PC-9 (cell line): ENCODE measurements at regions not wholly inside any gene's neighbourhood (a gene's known extent, or its start where the extent isn't known, plus 50 kb on each side); places are given as distances from the start of the nearest gene placed in this dataset.

Experiments
- BruUV-seq: library from RNA; stranded (reverse); fragments of 400-500 nt; replicated peaks from 2 replicates; lab custom pipeline; 2021; lab: Mats Ljungman, UMichigan
- CTCF ChIA-PET: fragments of 300-600 bp; sonication (Branson Sonifier 250); formaldehyde crosslinking; loops from one replicate; lab custom pipeline; 2022; ENCODE audit warnings: antibody characterized with exemption; lab: Charles Lee
- POLR2A ChIA-PET: fragments of 300-600 bp; sonication (Branson Sonifier 250); formaldehyde crosslinking; loops from one replicate; lab custom pipeline; 2022; ENCODE audit warnings: antibody characterized with exemption; ENCODE audit not compliant: unreplicated experiment; lab: Charles Lee
- DNase-seq, 2 experiments: peaks; one replicate each; pipeline versions ENCODE4 v3.0.0 to v3.0.0-alpha.2; 2015 to 2022; ENCODE audit warnings: mixed read lengths in 1 of 2
- H2AFZ ChIP-seq: fragments of 200-600 bp; sonication (generic); 2 replicates; pipeline ENCODE4 v1.8.1; 2017; ENCODE audit warnings: antibody characterized with exemption
- H3F3A ChIP-seq: fragments of 200-600 bp; sonication (generic); 2 replicates; pipeline ENCODE4 v1.8.1; 2017; ENCODE audit warnings: antibody characterized with exemption, mild to moderate bottlenecking, low read depth; ENCODE audit not compliant: insufficient read depth
- H3K27ac ChIP-seq: fragments of 200-600 bp; sonication (generic); 2 replicates; pipeline ENCODE4 v1.6.1; 2016; ENCODE audit warnings: mixed run types
- H3K27me3 ChIP-seq: fragments of 200-600 bp; sonication (generic); 2 replicates; pipeline ENCODE4 v1.6.1; 2016; ENCODE audit warnings: low read depth, mixed run types; ENCODE audit not compliant: insufficient read depth
- H3K36me3 ChIP-seq: fragments of 200-600 bp; sonication (generic); 2 replicates; pipeline ENCODE4 v1.6.1; 2016; ENCODE audit warnings: low read depth, mixed run types
- H3K4me1 ChIP-seq: fragments of 200-600 bp; sonication (generic); replicated peaks from 2 replicates; pipeline ENCODE4 v1.6.1; 2016; ENCODE audit warnings: mixed run types; ENCODE audit not compliant: insufficient read depth
- H3K4me2 ChIP-seq: fragments of 200-600 bp; sonication (generic); 2 replicates; pipeline ENCODE4 v1.6.1; 2017; ENCODE audit warnings: mixed run types
- H3K4me3 ChIP-seq: fragments of 200-600 bp; sonication (generic); 2 replicates; pipeline ENCODE4 v1.6.1; 2016; ENCODE audit warnings: mixed run types
- H3K79me2 ChIP-seq: fragments of 200-600 bp; sonication (generic); 2 replicates; pipeline ENCODE4 v1.6.1; 2017; ENCODE audit warnings: low read depth, mixed run types
- H3K9me2 ChIP-seq: fragments of 200-600 bp; sonication (generic); 2 replicates; pipeline ENCODE4 v1.8.1; 2017; ENCODE audit warnings: mild to moderate bottlenecking; ENCODE audit not compliant: insufficient read depth
- H3K9me3 ChIP-seq: fragments of 200-600 bp; sonication (generic); 2 replicates; pipeline ENCODE4 v1.8.1; 2016; ENCODE audit warnings: low read depth; ENCODE audit not compliant: insufficient read depth
- H4K20me1 ChIP-seq: fragments of 200-600 bp; sonication (generic); 2 replicates; pipeline ENCODE4 v1.8.1; 2017; ENCODE audit not compliant: insufficient read depth
- EZH2 ChIP-seq: fragments of 200-600 bp; sonication (generic); IDR thresholded peaks from 2 replicates; pipeline ENCODE4 v1.8.0; 2017; ENCODE audit warnings: antibody characterized with exemption, low read depth
- intact Hi-C: fragments of 100-400 bp; cut with micrococcal nuclease; formaldehyde crosslinking; loops from one replicate; pipeline ENCODE4 v1.10.0; 2022; ENCODE audit not compliant: unreplicated experiment
- TF ChIP-seq, protein P1 (sequence below): fragments of 200-600 bp; sonication (generic); conservative IDR thresholded peaks from 2 replicates; pipeline ENCODE4 v1.6.1; 2017; ENCODE audit warnings: mixed run types, antibody characterized with exemption, mild to moderate bottlenecking, moderate library complexity

- Histone ChIP-seq H3K4me1 (no peaks in the 10 kb centered on the region), H3K9me2 (no peaks in the 10 kb centered on the region), H3K27ac (no peak overlapping the region), H3K36me3 (no peaks in the 10 kb centered on the region), H3K9me3 (no peaks in the 10 kb centered on the region), H3K4me2 (no peak overlapping the region), H3K4me3 (no peak overlapping the region), H2AFZ (no peak overlapping the region), H3K79me2 (no peaks in the 10 kb centered on the region), H3K27me3 (peaks cover 26% of the 10 kb centered on the region; the same call in 1 of the 2 replicates), H3F3A (no peaks in the 10 kb centered on the region), H4K20me1 (no peaks in the 10 kb centered on the region)
- TF ChIP-seq EZH2, result no peak
- TF ChIP-seq, protein P1, sequence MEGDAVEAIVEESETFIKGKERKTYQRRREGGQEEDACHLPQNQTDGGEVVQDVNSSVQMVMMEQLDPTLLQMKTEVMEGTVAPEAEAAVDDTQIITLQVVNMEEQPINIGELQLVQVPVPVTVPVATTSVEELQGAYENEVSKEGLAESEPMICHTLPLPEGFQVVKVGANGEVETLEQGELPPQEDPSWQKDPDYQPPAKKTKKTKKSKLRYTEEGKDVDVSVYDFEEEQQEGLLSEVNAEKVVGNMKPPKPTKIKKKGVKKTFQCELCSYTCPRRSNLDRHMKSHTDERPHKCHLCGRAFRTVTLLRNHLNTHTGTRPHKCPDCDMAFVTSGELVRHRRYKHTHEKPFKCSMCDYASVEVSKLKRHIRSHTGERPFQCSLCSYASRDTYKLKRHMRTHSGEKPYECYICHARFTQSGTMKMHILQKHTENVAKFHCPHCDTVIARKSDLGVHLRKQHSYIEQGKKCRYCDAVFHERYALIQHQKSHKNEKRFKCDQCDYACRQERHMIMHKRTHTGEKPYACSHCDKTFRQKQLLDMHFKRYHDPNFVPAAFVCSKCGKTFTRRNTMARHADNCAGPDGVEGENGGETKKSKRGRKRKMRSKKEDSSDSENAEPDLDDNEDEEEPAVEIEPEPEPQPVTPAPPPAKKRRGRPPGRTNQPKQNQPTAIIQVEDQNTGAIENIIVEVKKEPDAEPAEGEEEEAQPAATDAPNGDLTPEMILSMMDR, result no peak
- POLR2A ChIA-PET, result no interaction called here
- CTCF ChIA-PET, result no interaction called here
- intact Hi-C loops, result no loop called here
- BruUV-seq, result no TSS peak
- peak in 1 of 2 experiments; percentile 19 for DNase-seq
These were observed 193.0 kb upstream of the ZC3H12A start for GRCh38 chr1:37281354-37281753.

GRCh38 chr1:37282764-37283163, 191.6 kb upstream of the ZC3H12A start:
- intact Hi-C loops, result no loop called here
- TF ChIP-seq EZH2, result no peak
- TF ChIP-seq, protein P1, result no peak
- BruUV-seq, result no TSS peak

DNA sequence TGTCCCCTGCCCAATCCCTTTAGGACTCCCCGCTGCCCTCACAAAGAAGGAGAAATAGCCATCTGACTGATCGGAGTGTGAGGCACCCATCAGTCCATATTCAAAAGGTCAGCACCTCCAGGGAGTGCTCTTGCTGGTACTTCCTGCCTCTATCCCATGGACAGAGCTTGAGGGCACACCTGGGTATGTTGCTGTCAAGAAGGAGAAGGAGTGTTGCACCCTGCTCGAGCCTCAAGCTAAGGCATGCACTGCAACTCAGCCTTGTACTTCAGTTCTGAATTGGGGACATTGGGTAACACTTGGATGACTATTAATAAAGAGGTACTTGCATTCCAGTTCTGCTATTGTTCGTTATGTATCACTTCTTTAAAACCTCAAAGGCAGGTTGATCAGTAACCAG, 190.3 kb upstream of the ZC3H12A start:
- no peaks in the 10 kb centered on the region for H3K36me3 ChIP-seq
- H3K27me3 ChIP-seq, result peaks cover 51% of the 10 kb centered on the region
- no peak for TF ChIP-seq EZH2
- TF ChIP-seq, protein P1, result no peak
- DNase-seq, result no peak
- H2AFZ ChIP-seq, result no peak overlapping the region
- H3F3A ChIP-seq, result no peaks in the 10 kb centered on the region
- no peaks in the 10 kb centered on the region for H3K9me2 ChIP-seq
- ChIA-PET CTCF (no interaction called here), POLR2A (no interaction called here)
- no peaks in the 10 kb centered on the region for H3K4me1 ChIP-seq
- no peak overlapping the region for H3K4me2 ChIP-seq
- BruUV-seq, result no TSS peak
- H4K20me1 ChIP-seq, result no peaks in the 10 kb centered on the region
- intact Hi-C loops, result no loop called here
- H3K27ac ChIP-seq, result no peak overlapping the region
- H3K79me2 ChIP-seq, result no peaks in the 10 kb centered on the region
- H3K4me3 ChIP-seq, result no peak overlapping the region
- H3K9me3 ChIP-seq, result no peaks in the 10 kb centered on the region

More at GRCh38 chr1:37282764-37283163, 191.6 kb upstream of the ZC3H12A start:
- Histone ChIP-seq H3K4me3 (no peak overlapping the region), H2AFZ (no peak overlapping the region), H3K27me3 (peaks cover 38% of the 10 kb centered on the region), H3K9me3 (no peaks in the 10 kb centered on the region), H3K9me2 (no peaks in the 10 kb centered on the region), H3K4me2 (no peak overlapping the region), H3K4me1 (no peaks in the 10 kb centered on the region), H4K20me1 (no peaks in the 10 kb centered on the region), H3K27ac (no peak overlapping the region), H3K36me3 (no peaks in the 10 kb centered on the region), H3F3A (no peaks in the 10 kb centered on the region), H3K79me2 (no peaks in the 10 kb centered on the region)
- CTCF ChIA-PET, result no interaction called here
- no peak for DNase-seq
- POLR2A ChIA-PET, result no interaction called here
